IMR-90 (cell line): ENCODE measurements at regions not wholly inside any gene's neighbourhood (a gene's known extent, or its start where the extent isn't known, plus 50 kb on each side); places are given as distances from the start of the nearest gene placed in this dataset.

Experiments
- CHD1 ChIP-seq: IDR thresholded peaks from 2 replicates; pipeline ENCODE4 v1.6.1; 2012; ENCODE audit warnings: low read depth, low read length, improper control_type of control experiment
- MAFK ChIP-seq: IDR thresholded peaks from 2 replicates; pipeline ENCODE4 v1.6.1; 2012; ENCODE audit warnings: low read depth, low read length, improper control_type of control experiment
- MXI1 ChIP-seq: IDR thresholded peaks from 2 replicates; pipeline ENCODE4 v1.6.1; 2012; ENCODE audit warnings: low read depth, mild to moderate bottlenecking, low read length, moderate library complexity, borderline replicate concordance
- POLR2A ChIP-seq: IDR thresholded peaks from 2 replicates; pipeline ENCODE4 v1.6.1; 2012; ENCODE audit warnings: mild to moderate bottlenecking, low read depth, low read length
- RAD21 ChIP-seq: IDR thresholded peaks from 2 replicates; pipeline ENCODE4 v1.6.1; 2012; ENCODE audit warnings: low read length, improper control_type of control experiment
- SMC3 ChIP-seq: fragments of 150-350 bp; IDR thresholded peaks from 2 replicates; pipeline ENCODE4 v1.6.1; 2016; ENCODE audit warnings: low read depth, mild to moderate bottlenecking, antibody characterized with exemption, low read length, moderate library complexity
- TF ChIP-seq, protein P1 (sequence below): fragments of 150-350 bp; IDR thresholded peaks from 2 replicates; pipeline ENCODE4 v1.6.1; 2017; ENCODE audit warnings: mild to moderate bottlenecking, antibody characterized with exemption, low read length, low read depth
- TF ChIP-seq, protein P2 (sequence below): conservative IDR thresholded peaks from 2 replicates; pipeline ENCODE4 v1.5.1; 2012; ENCODE audit warnings: mild to moderate bottlenecking, low read depth, low read length, improper control_type of control experiment
- TF ChIP-seq, protein P3 (sequence below): fragments of 150-350 bp; IDR thresholded peaks from 2 replicates; pipeline ENCODE4 v1.6.1; 2016; ENCODE audit warnings: low read depth, mild to moderate bottlenecking, low read length, moderate library complexity, borderline replicate concordance

- TF ChIP-seq CHD1 (no peak), MXI1 (no peak), POLR2A (no peak), SMC3 (no peak), RAD21 (no peak), MAFK (no peak)
- TF ChIP-seq, protein P1, sequence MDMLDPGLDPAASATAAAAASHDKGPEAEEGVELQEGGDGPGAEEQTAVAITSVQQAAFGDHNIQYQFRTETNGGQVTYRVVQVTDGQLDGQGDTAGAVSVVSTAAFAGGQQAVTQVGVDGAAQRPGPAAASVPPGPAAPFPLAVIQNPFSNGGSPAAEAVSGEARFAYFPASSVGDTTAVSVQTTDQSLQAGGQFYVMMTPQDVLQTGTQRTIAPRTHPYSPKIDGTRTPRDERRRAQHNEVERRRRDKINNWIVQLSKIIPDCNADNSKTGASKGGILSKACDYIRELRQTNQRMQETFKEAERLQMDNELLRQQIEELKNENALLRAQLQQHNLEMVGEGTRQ, result no peak
- TF ChIP-seq, protein P2, sequence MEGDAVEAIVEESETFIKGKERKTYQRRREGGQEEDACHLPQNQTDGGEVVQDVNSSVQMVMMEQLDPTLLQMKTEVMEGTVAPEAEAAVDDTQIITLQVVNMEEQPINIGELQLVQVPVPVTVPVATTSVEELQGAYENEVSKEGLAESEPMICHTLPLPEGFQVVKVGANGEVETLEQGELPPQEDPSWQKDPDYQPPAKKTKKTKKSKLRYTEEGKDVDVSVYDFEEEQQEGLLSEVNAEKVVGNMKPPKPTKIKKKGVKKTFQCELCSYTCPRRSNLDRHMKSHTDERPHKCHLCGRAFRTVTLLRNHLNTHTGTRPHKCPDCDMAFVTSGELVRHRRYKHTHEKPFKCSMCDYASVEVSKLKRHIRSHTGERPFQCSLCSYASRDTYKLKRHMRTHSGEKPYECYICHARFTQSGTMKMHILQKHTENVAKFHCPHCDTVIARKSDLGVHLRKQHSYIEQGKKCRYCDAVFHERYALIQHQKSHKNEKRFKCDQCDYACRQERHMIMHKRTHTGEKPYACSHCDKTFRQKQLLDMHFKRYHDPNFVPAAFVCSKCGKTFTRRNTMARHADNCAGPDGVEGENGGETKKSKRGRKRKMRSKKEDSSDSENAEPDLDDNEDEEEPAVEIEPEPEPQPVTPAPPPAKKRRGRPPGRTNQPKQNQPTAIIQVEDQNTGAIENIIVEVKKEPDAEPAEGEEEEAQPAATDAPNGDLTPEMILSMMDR, result no peak
- TF ChIP-seq, protein P3, sequence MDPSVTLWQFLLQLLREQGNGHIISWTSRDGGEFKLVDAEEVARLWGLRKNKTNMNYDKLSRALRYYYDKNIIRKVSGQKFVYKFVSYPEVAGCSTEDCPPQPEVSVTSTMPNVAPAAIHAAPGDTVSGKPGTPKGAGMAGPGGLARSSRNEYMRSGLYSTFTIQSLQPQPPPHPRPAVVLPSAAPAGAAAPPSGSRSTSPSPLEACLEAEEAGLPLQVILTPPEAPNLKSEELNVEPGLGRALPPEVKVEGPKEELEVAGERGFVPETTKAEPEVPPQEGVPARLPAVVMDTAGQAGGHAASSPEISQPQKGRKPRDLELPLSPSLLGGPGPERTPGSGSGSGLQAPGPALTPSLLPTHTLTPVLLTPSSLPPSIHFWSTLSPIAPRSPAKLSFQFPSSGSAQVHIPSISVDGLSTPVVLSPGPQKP, result no peak
Measured at GRCh38 chr10:131770946-131771633, 129.7 kb upstream of the PPP2R2D start.
